Activated CD8-positive, alpha-beta memory T cell treated with anti-CD3 and anti-CD28 coated beads, Interleukin-2, amount 50 U/mL, for 24 hours (primary cell): ENCODE measurements at regions not wholly inside any gene's neighbourhood (a gene's known extent, or its start where the extent isn't known, plus 50 kb on each side); places are given as distances from the start of the nearest gene placed in this dataset.

Experiments
- DNase-seq: peaks from one replicate; pipeline ENCODE4 v3.0.0-alpha.2; 2020; ENCODE audit errors: extremely low read depth

GRCh38 chr3:107065094-107065861 is 312.0 kb upstream of the CCDC54 start:
- DNase-seq: no peak

GRCh38 chr3:107067421-107067820 is 309.8 kb upstream of the CCDC54 start:
- DNase-seq: no peak

GRCh38 chr3:107068980-107069379 is 308.3 kb upstream of the CCDC54 start:
- no peak for DNase-seq

- DNase-seq: no peak
Measured at GRCh38 chr3:107076946-107077345, 300.3 kb upstream of the CCDC54 start.

- DNase-seq: no peak
Measured at GRCh38 chr3:107077391-107077790, 299.8 kb upstream of the CCDC54 start.

- DNase-seq: no peak
Measured at GRCh38 chr3:107082527-107082926, 294.7 kb upstream of the CCDC54 start.

GRCh38 chr3:107085261-107085660 is 292.0 kb upstream of the CCDC54 start:
- no peak for DNase-seq

GRCh38 chr3:107092121-107092520 is 285.1 kb upstream of the CCDC54 start:
- DNase-seq: no peak

GRCh38 chr3:107098864-107099263 is 278.4 kb upstream of the CCDC54 start:
- no peak for DNase-seq

- DNase-seq: no peak
Measured at GRCh38 chr3:107100137-107100536, 277.1 kb upstream of the CCDC54 start.

GRCh38 chr3:107100573-107100972 is 276.7 kb upstream of the CCDC54 start:
- DNase-seq: no peak

- DNase-seq: no peak
Measured at GRCh38 chr3:107103786-107104185, 273.5 kb upstream of the CCDC54 start.

- no peak for DNase-seq
Measured at GRCh38 chr3:107106316-107106715, 270.9 kb upstream of the CCDC54 start.

GRCh38 chr3:107106907-107107306 is 270.3 kb upstream of the CCDC54 start:
- DNase-seq: no peak

GRCh38 chr3:107110596-107111305 is 266.5 kb upstream of the CCDC54 start:
- no peak for DNase-seq

- no peak for DNase-seq
Measured at GRCh38 chr3:107111872-107112271, 265.4 kb upstream of the CCDC54 start.

GRCh38 chr3:107112356-107112755 is 264.9 kb upstream of the CCDC54 start:
- DNase-seq: no peak

- no peak for DNase-seq
Measured at GRCh38 chr3:107116251-107116650, 261.0 kb upstream of the CCDC54 start.

- no peak for DNase-seq
Measured at GRCh38 chr3:107117156-107117555, 260.1 kb upstream of the CCDC54 start.

GRCh38 chr3:107117922-107118536 is 259.2 kb upstream of the CCDC54 start:
- DNase-seq: no peak

GRCh38 chr3:107124885-107125284 is 252.4 kb upstream of the CCDC54 start:
- DNase-seq: no peak

GRCh38 chr3:107128946-107129345 is 248.3 kb upstream of the CCDC54 start:
- DNase-seq: no peak
